HG03066 (cell line): ENCODE measurements at regions not wholly inside any gene's neighbourhood (a gene's known extent, or its start where the extent isn't known, plus 50 kb on each side); places are given as distances from the start of the nearest gene placed in this dataset.
A peak's percentile ranks its signal among the peaks of the same experiment; 100 is the strongest.
"Not testable (repeated sequence)": the region's sequence is repeated elsewhere in the genome, so short reads cannot be mapped to it uniquely, and the experiment has no call there.

ENCODE experiments used
- ATAC-seq: cut with Tn5 transposase; IDR thresholded peaks from one replicate; pipeline ENCODE4 v1.9.1; 2021; ENCODE audit warnings: low read depth; ENCODE audit not compliant: unreplicated experiment

GRCh38 chrX:66915893-66916292, 277.0 kb upstream of the EDA2R start:
- ATAC-seq, result no peak

- ATAC-seq, result no peak
These were observed 275.2 kb upstream of the EDA2R start for GRCh38 chrX:66914080-66914479.

- no peak for ATAC-seq
These were observed 273.5 kb upstream of the EDA2R start for GRCh38 chrX:66912417-66912816.

- no peak for ATAC-seq
These were observed 263.2 kb upstream of the EDA2R start for GRCh38 chrX:66902081-66902480.

- no peak for ATAC-seq
These were observed 262.0 kb upstream of the EDA2R start for GRCh38 chrX:66900886-66901285.

GRCh38 chrX:66892004-66892403, 253.1 kb upstream of the EDA2R start:
- ATAC-seq, result no peak

- no peak for ATAC-seq
These were observed 250.5 kb upstream of the EDA2R start for GRCh38 chrX:66889418-66889817.

GRCh38 chrX:66882101-66882500, 243.2 kb upstream of the EDA2R start:
- ATAC-seq, result no peak

- ATAC-seq, result no peak
These were observed 237.9 kb upstream of the EDA2R start for GRCh38 chrX:66876776-66877175.

- no peak for ATAC-seq
These were observed 233.9 kb upstream of the EDA2R start for GRCh38 chrX:66872771-66873170.

GRCh38 chrX:66863721-66864120, 224.8 kb upstream of the EDA2R start:
- no peak for ATAC-seq

GRCh38 chrX:66833426-66833825, 194.5 kb upstream of the EDA2R start:
- ATAC-seq, result peak; percentile 95

- no peak for ATAC-seq
These were observed 176.3 kb upstream of the EDA2R start for GRCh38 chrX:66815227-66815626.

GRCh38 chrX:66794514-66794913, 155.6 kb upstream of the EDA2R start:
- not testable (repeated sequence) for ATAC-seq

GRCh38 chrX:66766318-66766717, 127.4 kb upstream of the EDA2R start:
- ATAC-seq, result no peak

GRCh38 chrX:66760651-66761050, 121.8 kb upstream of the EDA2R start:
- ATAC-seq, result no peak

GRCh38 chrX:66756717-66757116, 117.8 kb upstream of the EDA2R start:
- ATAC-seq, result no peak

- ATAC-seq, result no peak
These were observed 112.4 kb upstream of the EDA2R start for GRCh38 chrX:66751136-66751782.

GRCh38 chrX:66744519-66744918, 105.6 kb upstream of the EDA2R start:
- not testable (repeated sequence) for ATAC-seq

GRCh38 chrX:66731398-66731797, 92.5 kb upstream of the EDA2R start:
- no peak for ATAC-seq

GRCh38 chrX:66728818-66729271, 90.0 kb upstream of the EDA2R start:
- peak; percentile 79 for ATAC-seq

- no peak for ATAC-seq
These were observed 79.0 kb upstream of the EDA2R start for GRCh38 chrX:66717926-66718325.
